Ovary (tissue), 3 donors: ENCODE measurements at regions not wholly inside any gene's neighbourhood (a gene's known extent, or its start where the extent isn't known, plus 50 kb on each side); places are given as distances from the start of the nearest gene placed in this dataset.

ENCODE experiments used
- CTCF ChIP-seq, 3 donors: fragments of 450-650 bp in 2 of 3; fragments of 200-600 bp in 1 of 3; IDR thresholded peaks; one replicate each; pipeline versions ENCODE4 v1.5.1 to v1.8.0; 2016 to 2022; ENCODE audit warnings: antibody characterized with exemption in 3 of 3, mild to moderate bottlenecking in 1 of 3
- EP300 ChIP-seq: sonication (generic); formaldehyde crosslinking; IDR thresholded peaks from one replicate; pipeline ENCODE4 v1.6.1; 2017; ENCODE audit warnings: antibody characterized with exemption
- POLR2A ChIP-seq: fragments of 450-650 bp; IDR thresholded peaks from one replicate; pipeline ENCODE4 v1.6.1; 2017; ENCODE audit warnings: antibody characterized with exemption, mild to moderate bottlenecking, moderate library complexity
- donor health status: DM: no; HTN: no; CAD: no.

DNA sequence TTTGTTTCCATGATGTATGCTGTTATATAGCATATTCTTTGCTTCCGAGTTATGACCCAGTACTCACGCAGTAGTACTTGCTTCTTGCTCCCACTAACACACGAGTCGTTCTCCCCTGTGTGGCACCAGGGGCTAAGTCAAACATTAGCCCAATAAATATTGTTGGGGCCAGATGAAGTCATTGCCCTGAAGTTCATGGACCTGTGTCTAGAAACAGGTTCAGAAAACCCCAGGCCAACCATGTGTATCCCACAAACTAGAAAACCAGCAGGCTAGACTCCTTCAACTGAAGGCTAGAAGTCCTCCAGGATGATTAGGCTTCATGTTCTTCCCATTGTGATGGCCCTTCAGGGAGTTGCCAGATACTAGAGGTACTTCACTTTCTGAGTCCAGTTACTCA is 198.2 kb upstream of the RBM19 start:
- TF ChIP-seq EP300 (no peak), POLR2A (no peak), CTCF (IDR thresholded peaks at IDR 0.05) (no peak)
